ENCODE measurements at regions not wholly inside any gene's neighbourhood (a gene's known extent, or its start where the extent isn't known, plus 50 kb on each side); places are given as distances from the start of the nearest gene placed in this dataset.
"Not testable (repeated sequence)": the region's sequence is repeated elsewhere in the genome, so short reads cannot be mapped to it uniquely, and the experiment has no call there.

GRCh38 chr15:62902821-62903220 is 139.7 kb upstream of the TPM1 start:
- no peak for DNase-seq

GRCh38 chr15:62903437-62903836 is 139.1 kb upstream of the TPM1 start:
- DNase-seq: no peak

- peak; percentile 65 for DNase-seq
Observed at GRCh38 chr15:62904041-62904910, 138.3 kb upstream of the TPM1 start.

DNA sequence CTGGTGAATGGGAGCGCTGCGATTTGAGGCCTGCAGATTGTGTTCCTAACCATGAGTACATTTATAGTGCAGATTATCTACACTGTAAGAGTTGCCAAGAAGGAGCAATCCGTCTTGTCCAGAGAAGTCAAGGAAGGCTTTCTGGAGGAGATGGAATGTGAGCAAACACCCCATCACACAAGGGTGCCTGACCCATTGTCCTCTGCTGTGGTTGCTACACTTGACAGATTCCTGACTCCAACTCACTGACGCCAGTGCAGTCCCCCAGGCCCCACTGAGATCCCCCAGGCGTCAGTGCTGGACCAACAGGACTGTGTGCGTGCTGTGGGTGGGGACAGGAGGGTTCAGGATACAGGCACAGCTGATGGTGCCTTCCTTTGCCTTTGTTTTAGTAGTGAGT is 135.9 kb upstream of the TPM1 start:
- DNase-seq: no peak

- no peak for DNase-seq
Observed at GRCh38 chr15:62907275-62907674, 135.3 kb upstream of the TPM1 start.

DNA sequence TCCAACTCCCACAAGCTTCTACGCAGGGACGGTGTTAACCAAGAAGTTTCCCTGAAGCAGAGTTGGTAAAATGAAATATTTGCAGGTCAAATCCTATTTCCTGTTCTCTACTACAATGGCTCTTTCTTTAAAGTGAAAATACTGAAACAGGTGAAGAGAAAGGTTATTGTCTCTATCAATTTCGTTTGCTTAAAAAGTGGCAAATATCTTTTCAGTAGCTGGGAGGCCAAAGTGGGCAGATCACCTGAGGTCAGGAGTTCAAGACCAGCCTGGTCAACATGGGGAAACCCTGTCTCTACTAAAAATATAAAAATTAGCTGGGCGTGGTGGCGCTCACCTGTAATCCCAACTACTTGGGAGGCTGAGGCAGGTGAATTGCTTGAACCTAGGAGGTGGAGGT is 134.2 kb upstream of the TPM1 start:
- DNase-seq: not testable (repeated sequence)

DNA sequence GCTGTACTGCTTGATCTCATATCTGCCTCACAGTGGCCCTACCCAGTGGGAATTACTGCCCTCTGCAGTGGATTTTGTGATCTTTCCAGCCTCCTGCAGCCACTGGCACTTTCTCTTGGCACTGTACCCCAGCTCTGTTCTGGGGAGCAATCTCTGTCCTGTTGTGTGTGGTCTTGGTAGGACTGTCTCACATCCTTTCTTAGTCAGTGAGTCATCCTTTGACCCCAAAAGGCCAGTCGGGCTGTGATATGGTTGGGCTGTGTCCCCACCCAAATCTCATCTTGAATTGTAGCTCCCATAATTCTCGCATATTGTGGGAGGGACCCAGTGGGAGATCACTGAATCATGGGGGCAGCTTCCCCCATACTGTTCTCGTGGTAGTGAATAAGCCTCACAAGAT is 133.3 kb upstream of the TPM1 start:
- no peak for DNase-seq

GRCh38 chr15:62912282-62912681 is 130.3 kb upstream of the TPM1 start:
- no peak for DNase-seq

GRCh38 chr15:62912808-62913207 is 129.7 kb upstream of the TPM1 start:
- DNase-seq: no peak

- DNase-seq: no peak
Observed at GRCh38 chr15:62913246-62913645, 129.3 kb upstream of the TPM1 start.

DNA sequence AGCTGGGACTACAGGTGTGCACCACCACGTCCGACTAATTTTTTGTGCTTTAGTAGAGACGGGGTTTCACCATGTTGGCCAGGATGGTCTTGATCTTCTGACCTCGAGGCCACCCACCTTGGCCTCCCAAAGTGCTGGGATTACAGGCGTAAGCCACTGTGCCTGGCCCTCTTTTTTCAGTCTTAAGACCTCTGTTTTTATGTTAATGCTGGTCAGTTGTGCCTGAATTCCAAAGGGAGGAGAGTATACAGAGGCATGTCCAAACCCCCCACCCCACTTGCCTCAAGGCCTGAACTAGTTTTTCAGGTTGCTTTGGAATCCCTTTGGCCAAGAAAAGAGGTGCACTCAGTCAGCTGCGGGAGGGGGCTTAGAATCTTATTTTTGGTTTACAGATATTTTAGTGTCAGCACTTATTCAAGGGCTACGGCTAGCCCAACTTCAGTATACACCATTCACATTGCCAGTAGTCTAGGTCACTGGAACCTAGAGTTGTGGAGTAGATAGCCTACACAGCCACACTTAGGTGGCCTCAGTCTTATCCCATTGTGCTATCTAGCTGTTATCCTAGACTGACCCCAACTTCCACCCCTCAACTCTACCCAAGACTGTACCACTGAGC is 128.0 kb upstream of the TPM1 start:
- DNase-seq: no peak

GRCh38 chr15:62920682-62921502 is 121.7 kb upstream of the TPM1 start:
- no peak for DNase-seq

GRCh38 chr15:62922514-62922913 is 120.0 kb upstream of the TPM1 start:
- no peak for DNase-seq

DNA sequence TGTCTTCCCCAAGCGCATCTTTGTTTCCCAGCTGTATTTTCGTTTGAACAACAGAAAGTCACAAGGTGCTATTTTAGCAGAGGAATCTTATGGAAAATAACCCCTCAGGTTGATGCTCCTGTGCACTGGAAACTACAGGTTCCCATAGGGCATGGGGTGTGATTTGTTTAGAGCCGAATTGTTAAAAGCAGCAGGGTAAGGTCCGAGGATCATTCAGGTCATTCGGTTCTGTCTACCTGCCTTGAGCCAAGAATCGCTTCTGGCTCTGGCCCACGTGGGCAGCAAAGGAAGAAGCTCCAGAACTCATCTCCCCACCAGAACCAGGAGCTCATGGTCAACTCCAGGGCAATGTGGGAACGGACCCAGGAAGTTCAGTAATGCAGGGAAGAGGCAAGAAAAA is 116.7 kb upstream of the TPM1 start:
- DNase-seq: no peak

- DNase-seq: no peak
Observed at GRCh38 chr15:62927196-62927595, 115.4 kb upstream of the TPM1 start.

DNA sequence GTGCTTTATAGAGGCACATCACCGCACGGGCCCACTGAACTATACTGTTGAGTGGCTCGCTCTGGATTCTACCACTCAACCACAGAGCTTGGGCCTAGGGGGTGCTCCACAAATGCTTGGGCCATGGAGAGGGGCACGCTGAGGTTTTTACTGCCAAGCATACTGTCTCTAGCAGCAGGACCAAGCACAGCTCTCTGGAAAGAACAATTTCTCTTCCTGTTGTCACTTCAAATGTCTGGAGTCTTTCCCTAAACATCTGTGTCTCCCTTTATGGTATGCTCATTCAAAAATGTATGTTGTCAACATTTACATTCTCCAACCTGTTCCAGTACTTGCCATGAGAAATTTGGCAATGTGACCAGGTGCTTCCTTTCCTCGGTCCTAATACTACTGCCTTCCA is 114.7 kb upstream of the TPM1 start:
- DNase-seq: no peak

- no peak for DNase-seq
Observed at GRCh38 chr15:62928242-62928999, 114.1 kb upstream of the TPM1 start.

GRCh38 chr15:62929000-62929357 is 113.6 kb upstream of the TPM1 start:
- DNase-seq: no peak

GRCh38 chr15:62931650-62932049 is 110.9 kb upstream of the TPM1 start:
- DNase-seq: no peak

DNA sequence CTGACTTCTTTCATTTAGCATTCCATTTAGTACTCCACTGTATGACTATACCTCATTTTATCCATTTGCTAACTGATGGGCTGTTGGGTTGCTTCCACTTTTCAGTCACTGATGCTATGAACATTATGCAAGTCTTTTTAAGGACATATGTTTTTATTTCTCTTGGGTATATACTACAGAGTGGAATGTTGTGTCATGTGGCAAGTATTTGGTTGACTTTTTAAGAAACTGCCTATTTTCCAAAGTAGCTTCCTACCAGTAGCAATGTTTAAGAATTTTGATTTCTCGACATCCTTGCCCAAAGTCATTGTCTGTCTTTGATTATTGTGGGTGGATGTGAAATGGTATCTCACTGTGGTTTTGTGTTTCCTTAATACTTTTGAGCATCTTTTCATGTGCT is 110.1 kb upstream of the TPM1 start:
- no peak for DNase-seq

DNA sequence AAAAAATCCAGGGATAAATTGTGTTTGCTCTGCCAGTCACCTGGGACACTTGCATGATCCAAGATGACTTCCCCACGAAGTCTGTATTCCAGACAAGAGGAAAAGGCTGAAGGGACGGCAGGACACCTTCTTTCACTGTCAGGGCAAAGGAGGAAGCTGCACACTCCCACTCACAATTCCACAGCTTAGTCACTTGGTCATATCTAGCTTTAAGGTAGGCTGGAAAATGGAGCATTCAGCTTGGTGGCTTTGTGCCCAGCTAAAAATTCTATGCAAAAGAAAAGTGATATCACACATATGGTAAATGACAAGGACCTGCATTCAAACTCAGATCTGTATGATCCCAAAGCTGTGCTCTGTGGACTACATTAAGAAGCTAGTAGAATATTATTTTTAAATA is 109.2 kb upstream of the TPM1 start:
- no peak for DNase-seq

GRCh38 chr15:62934236-62934971 is 108.1 kb upstream of the TPM1 start:
- no peak for DNase-seq

Data from activated CD8-positive, alpha-beta memory T cell treated with anti-CD3 and anti-CD28 coated beads for 24 hours (primary cell).